K562 (cell line): ENCODE measurements at regions not wholly inside any gene's neighbourhood (a gene's known extent, or its start where the extent isn't known, plus 50 kb on each side); places are given as distances from the start of the nearest gene placed in this dataset.

Experiments used
- BRCA1 ChIP-seq, 2 experiments: fragments of 450-650 bp in 1 of 2; sonication (generic) in 1 of 2; formaldehyde crosslinking in 1 of 2; IDR thresholded peaks; 2 replicates each; pipeline versions ENCODE4 v1.5.0 to v1.6.1; 2017 to 2020; ENCODE audit warnings: mild to moderate bottlenecking in 1 of 2, missing genetic modification reagents in 1 of 2
- CTCF ChIP-seq, 3 experiments: IDR thresholded peaks in 2 of 3; conservative IDR thresholded peaks in 1 of 3; 2 replicates each; pipeline ENCODE4 v1.5.1; 2011 to 2012; ENCODE audit warnings: low read length in 3 of 3, mild to moderate bottlenecking in 3 of 3, control low read depth in 2 of 3, improper control_type of control experiment in 1 of 3, inconsistent platforms in 1 of 3, low read depth in 1 of 3, mixed read lengths in 1 of 3, moderate library complexity in 1 of 3; ENCODE audit not compliant: insufficient read depth in 2 of 3
- ETV6 ChIP-seq, 3 experiments: fragments of 150-350 bp in 1 of 3; sonication (generic) in 1 of 3; formaldehyde crosslinking in 1 of 3; IDR thresholded peaks; 2 replicates each; pipeline versions ENCODE4 v1.6.1 to v1.8.0; 2014 to 2022; ENCODE audit warnings: borderline replicate concordance in 2 of 3, low read depth in 2 of 3, antibody characterized with exemption in 1 of 3, low read length in 1 of 3, mild to moderate bottlenecking in 1 of 3, missing genetic modification reagents in 1 of 3
- TSHZ1 ChIP-seq: fragments of 250-450 bp; sonication (Bioruptor Pico); IDR thresholded peaks from 2 replicates; pipeline ENCODE4 v1.4.0; 2020; ENCODE audit warnings: mild to moderate bottlenecking, moderate library complexity

- TF ChIP-seq CTCF (IDR thresholded peaks at IDR 0.05 in 2 of 3, conservative IDR thresholded peaks at IDR 0.05 in 1 of 3; ENCODE audit: insufficient read depth in 2 of 3, low read depth in 1 of 3, low read length in 3 of 3) (no peak), TSHZ1 (CRISPR knock-in tag) (no peak), ETV6 (IDR thresholded peaks at IDR 0.05; ENCODE audit: borderline replicate concordance in 1 of 2, low read depth in 2 of 2, low read length in 1 of 2) (no peak), ETV6 (CRISPR knock-in tag; IDR thresholded peaks at IDR 0.05; ENCODE audit: borderline replicate concordance) (no peak), BRCA1 (IDR thresholded peaks at IDR 0.05) (no peak), BRCA1 (CRISPR knock-in tag; IDR thresholded peaks at IDR 0.05) (no peak)
These were observed 1226.7 kb downstream of the FLRT2 start for GRCh38 chr14:86756521-86757190.
